NCI-H2196 treated with DMSO at 0.1 percent for 48 hours (cell line): ENCODE measurements at regions not wholly inside any gene's neighbourhood (a gene's known extent, or its start where the extent isn't known, plus 50 kb on each side); places are given as distances from the start of the nearest gene placed in this dataset.

Experiments
- DNase-seq: peaks from one replicate; lab custom pipeline; 2025; ENCODE audit not compliant: unreplicated experiment; lab: John Stamatoyannopoulos, UW

DNA sequence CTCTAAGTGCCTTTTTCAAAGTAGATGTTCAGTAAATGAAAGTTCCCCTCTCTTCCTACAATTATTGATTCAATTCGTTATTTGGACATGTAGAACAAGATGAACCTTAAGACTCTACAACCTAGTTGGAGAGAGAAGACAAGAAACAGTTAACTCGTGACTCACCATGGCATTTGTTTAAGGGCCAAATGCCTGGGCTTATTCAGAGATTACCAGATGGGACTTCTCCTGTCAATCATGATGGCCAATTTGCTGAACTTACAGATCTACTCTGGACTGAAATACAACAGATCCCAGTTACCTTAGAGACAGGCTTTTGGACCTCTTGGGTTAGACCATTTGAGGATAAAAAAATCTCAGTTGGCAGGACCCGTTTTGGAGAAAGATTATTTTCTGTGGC, 93.5 kb downstream of the C1orf94 start:
- no peak for DNase-seq

DNA sequence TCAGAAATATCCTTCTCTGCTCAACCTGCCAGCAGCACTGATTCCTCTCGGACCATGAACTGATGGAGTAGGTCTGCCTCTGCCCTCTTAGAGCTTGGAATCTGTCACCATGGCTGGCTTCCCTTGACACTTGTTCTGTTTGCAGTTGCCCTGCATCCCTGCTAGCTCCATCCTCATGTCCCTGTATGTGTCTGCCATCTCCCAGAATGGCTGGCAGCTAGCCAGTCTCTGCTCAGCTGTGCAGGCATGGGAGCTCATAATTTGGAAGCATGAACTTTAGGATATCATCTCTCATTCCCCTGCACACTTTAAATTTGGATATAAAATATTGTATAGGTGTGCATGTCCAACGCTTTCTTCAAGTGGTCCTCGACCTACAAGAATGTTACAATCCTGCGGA, 95.4 kb downstream of the C1orf94 start:
- DNase-seq: no peak

DNA sequence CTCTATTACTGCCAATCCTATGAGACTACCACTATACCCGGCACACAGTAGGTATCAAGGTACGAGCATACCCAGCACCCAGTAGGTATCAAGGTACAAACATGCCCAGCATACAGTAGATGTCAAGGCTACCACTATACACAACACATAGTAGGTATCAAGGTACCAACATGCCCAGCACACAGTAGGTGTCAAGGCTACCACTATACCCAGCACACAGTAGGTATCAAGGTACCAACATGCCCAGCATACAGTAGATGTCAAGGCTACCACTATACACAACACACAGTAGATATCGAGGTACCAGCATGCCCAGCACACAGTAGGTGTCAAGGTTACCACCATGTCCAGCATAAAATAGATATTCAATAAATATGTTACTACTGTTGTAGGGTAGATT, 98.4 kb downstream of the C1orf94 start:
- no peak for DNase-seq

DNA sequence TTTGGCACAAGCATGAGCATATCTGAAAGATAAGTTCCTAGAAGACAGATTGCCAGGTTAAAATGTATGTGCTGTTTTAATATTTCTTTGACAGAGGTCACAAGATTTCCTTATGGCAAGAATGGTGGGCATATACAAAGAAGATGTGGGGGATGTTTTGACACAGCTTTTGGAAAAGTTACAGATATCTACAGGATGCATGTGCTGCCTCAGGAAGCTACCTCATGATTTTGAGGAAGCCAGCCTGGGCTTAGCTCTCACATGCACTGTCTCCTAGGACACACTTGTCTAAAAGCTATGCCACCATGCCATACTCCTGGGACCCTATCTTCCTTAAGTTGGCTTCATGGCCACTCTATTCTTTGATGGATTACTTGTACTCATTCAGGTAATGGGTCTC, 99.9 kb downstream of the C1orf94 start:
- no peak for DNase-seq

DNA sequence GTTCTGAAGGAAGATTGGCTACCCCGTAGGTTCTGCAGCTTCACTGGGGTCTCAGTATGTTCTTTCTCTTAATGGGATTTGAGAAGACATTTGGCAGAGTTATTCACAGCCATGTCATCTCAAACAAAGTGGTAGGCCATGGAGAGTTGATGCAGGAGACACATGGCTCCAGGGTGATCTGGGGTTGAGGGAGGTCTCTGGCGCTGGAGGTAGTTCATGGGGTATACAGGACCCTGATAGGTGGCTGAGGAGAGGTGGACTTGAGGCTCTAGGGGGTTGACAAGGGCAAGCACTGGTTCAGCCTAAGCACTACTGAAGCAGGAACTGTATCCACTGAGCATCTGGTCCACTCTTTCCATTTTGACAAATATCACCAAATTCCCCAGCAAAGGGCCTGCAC, 100.4 kb downstream of the C1orf94 start:
- no peak for DNase-seq

DNA sequence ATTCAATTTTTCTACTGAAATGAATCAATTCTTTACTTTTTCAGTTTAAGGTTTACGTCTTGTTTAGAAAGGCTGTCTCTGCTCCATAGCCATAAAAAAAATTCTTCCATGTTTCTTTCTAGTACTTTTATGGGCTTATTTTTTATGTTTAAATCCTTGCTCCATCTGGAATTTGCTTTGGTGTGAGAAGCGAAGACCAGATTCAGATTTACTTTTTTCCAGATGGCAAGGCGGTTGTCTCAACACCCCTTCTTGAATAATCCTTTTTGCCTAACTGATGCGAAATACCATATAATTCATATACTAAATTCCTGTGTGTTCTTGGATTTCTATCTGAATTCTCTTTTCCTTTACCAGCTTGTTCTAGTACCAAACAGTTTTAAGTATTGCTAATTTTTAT, 101.5 kb downstream of the C1orf94 start:
- DNase-seq: no peak

DNA sequence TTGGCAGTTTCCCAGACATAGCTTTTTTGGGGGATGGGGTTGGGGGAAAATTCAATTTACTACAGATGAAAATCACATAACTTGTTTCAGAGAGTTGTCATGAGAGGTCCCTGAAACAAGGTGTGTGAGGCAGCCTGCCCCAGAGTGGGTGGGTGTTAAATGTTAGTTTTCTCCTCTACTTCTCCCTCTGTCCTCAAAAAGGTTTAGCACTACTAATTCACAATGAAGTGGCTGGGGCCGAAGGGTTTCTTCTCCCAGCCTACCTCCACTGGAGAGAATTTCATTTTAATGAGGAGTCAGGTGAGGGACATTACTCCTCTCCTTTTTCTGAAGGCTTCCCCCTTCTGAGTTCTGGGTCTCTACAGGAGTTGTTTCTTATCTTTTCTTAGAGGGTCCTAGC, 103.3 kb downstream of the C1orf94 start:
- no peak for DNase-seq

DNA sequence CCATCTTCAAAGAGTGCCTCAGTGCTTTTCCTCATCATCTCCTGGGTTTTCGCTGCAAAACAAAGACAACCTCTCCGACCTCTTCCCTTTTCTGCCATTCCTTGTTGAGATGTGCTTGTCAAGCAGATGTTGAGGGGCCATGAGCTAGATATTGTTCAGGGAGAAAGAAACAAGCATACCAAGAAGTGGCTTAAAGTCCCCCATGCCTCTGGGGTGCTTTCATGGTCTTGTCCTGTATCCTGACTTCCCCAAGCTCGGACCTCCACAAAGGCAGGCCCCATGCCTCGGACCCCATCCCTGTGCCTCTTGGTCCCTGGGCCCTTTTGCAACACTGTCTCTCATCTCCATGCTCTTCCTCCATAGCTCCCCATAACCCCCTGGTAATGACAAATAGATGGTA, 103.8 kb downstream of the C1orf94 start:
- no peak for DNase-seq

DNA sequence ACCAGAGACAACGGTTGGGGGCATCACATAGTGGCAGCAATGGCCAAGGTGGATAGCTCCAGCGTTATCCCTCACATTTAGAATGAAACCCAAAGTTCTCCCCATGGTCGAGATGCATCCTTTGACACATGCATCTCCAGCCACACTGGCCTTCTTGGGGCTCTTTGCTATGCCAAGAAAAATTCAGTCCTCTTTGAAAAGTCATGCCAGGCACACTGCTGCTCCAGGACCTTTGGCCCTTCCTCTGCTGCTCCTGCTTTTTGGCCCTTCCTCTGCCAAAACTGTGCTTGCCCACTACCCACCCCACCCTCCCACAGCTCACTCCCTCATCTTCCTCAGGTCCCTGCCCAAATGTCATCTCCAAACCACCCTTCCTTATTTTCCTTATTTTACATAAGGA, 106.4 kb downstream of the C1orf94 start:
- no peak for DNase-seq

DNA sequence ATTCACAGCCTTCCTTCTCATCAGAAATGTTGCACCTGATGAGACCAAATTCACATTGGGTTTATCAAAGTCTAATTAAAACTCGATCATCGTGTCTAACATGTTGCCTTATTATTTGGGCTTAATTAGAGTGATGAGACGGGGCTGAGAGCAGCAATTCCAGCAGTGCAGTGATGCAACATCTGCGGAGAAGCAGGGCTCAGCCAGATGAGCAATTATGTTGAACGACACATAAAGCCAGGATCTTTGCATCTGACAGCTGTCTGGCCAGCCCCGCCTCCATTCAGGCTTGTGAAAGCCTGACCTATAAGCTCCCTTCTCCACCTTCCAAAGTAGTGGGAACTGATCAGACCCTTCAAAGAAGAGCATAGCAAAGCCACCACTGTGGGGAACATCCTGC, 109.8 kb downstream of the C1orf94 start:
- DNase-seq: no peak

DNA sequence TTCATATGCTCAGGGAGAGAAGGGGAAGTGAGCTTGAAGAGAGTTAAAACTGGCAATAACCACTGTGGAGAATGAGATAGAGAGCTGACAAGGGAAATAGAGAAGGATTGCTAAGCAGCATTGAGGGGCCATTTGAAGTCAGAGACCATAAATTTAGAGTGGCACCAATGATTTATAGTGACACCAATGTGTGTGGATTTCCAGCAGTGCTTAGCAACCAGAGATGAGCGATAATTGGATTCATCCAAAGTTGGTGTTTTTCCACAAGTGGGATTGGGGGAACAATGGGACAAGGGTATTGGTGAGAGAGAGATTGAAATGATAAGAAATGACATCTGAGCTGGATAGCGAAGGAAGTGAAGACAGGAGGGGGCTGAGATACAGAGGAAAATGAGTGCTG, 114.1 kb downstream of the C1orf94 start:
- DNase-seq: no peak

DNA sequence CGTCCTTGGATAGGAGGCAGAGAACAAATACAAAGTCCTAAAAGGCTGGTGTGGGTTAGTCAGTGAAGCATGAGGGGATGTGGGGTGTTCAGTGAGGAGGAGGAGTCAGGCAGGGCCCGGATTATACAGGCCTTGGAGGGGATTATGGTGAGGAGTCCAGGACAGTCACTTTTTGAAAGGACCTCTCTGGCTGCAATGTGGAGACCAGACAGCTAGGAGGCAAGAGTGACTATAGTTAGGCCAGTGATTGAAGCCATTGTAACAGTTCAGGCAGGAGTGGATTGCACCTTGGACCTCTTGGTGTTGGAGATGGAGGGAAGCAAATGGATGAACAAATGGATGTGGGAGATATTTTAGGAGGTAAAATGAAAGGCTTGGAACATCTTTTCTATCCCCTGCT, 115.8 kb downstream of the C1orf94 start:
- DNase-seq: no peak

DNA sequence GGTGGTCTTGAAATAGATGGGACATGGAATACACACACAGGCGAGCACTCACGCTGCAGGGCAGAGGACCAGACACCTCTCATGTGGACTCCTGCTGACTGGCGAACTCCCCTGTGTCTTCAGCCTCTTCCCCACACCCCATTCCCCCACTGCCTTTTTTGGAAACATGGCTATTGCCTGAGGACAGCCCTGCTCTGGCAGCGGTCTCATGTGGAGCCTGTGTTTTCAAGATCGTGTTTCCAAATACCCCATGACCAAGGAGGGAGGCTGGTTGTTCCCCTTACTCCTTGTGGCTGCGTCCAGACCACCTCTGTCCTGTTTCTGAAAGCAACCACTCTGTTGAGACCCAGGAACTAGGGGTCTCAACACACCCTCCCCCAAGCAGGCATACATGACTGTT, 119.4 kb downstream of the C1orf94 start:
- DNase-seq: no peak

DNA sequence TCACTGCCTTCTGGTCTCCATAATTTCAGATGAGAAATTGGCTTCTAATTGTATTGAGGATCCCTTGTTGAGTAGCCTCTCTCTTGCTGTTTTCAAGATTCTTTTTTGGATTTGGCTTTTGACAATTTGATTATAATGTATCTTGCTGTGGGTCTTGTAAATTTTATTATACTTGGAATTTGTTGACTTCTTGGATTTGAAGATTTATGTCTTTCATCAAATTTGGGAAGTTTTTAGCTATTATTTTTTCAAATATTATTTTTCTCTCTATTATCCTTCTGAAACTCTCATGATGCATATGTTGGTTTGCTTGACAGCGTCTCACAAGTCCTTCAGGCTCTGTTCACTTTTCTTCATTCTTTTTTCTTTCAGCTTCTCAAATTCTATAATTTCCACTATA, 126.1 kb downstream of the C1orf94 start:
- no peak for DNase-seq

DNA sequence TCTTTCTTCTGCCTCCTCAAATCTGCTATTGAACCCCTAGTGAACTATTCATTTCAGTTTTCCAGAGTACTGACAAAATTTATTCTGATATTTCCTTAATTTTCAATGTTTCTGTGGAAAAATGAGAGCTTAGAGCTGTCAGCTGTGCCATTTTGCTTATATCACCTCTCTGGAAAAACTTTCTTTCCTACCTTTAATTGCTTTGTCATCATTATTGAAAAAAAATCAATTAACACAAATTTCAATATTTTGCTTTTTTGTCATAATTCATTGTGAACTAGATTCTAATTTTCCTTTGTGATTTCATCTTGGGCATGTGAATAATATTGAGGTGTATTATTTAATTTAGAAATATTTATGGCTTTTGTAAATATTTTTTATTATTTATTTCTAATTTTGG, 126.5 kb downstream of the C1orf94 start:
- DNase-seq: no peak

DNA sequence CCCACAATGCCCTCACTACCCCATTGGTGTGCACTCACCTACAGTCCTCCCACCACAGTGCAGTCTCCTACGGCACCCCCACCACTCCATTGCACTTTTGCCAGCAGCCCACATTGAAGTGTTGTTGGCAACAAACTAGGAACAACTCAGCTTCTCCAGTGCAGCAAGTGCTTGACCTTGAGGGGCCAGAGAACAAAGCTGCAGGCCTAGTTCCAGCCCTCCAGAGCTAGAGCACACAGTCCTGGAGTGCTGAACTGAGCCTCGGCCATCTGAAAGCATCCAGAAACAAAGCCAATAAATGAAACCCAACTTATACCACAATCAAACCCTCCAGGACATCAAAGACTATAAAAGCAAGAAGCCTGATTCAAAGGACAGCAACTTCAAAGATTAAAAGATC, 129.9 kb downstream of the C1orf94 start:
- DNase-seq: no peak

DNA sequence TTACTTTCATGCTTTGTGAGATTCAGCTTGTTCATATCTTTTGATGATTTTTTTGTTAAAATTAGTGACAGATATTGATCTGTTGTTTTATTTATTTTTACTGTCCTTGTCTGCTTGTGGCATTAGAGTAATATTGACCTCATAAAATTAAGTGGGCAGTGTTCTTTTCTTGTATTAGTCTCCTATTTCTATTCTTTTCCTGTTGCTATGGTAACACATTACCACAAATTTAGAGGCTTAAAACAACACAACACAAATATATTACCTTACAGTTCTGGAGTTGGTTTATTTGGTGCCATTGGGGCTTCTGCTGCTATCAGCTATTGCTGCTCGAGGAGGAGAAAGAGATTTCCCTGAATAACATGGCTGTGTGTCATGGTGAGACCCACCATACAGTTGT, 135.7 kb downstream of the C1orf94 start:
- no peak for DNase-seq

DNA sequence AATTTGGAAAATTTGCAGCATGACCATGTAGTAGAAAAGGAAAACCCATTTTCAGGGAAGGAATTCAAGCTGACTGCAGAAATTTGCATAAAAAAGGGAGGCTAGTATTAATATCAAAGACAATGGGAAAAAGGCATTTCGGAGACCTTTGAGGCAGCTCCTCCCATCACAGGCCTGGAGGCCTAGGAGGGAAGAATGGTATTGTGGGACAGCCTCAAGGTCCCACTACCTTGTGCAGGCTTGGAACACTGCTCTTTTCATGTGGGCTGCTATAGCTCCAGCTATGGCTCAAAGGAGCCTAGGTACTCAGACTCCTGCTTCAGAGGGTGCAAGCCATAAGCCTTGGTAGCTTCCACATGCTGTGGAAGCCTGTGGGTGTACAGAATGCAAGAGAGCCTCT, 139.3 kb downstream of the C1orf94 start:
- no peak for DNase-seq

DNA sequence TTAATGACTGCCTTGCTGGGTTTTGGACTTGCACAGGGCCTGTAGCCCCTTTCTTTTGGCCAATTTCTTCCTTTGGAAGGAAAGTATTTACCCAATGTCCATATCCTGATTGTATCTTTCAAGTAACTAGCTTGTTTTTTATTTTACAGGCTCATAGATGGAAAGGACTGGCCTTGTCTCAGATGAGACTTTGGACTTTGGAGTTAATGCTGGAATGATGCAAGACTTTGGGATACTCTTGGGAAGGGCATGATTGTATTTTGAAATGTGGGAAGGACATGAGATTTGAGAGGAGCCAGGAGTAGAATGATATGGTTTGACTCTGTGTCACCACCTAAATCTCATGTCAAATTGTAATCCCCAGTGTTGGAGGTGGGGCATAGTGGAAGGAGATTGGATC, 140.1 kb downstream of the C1orf94 start:
- DNase-seq: no peak

DNA sequence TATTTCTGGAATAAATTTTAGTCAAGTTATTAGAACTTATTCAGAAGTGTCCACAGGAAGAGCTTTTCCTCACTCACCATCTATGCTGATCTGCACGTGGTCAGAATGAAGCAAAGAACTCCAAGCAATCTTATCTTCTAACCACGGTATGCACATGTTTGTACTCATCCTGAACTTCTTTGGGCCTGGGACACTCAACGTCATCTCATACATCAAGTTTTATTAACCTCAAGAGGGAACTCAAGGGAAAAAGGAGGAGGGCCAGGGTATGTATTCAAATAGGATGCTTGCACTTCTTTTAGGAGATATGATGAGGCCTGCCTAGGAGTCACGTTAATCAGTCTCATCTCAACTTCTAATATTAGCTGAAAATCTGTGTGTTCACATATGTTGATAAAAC, 142.5 kb downstream of the C1orf94 start:
- DNase-seq: no peak

DNA sequence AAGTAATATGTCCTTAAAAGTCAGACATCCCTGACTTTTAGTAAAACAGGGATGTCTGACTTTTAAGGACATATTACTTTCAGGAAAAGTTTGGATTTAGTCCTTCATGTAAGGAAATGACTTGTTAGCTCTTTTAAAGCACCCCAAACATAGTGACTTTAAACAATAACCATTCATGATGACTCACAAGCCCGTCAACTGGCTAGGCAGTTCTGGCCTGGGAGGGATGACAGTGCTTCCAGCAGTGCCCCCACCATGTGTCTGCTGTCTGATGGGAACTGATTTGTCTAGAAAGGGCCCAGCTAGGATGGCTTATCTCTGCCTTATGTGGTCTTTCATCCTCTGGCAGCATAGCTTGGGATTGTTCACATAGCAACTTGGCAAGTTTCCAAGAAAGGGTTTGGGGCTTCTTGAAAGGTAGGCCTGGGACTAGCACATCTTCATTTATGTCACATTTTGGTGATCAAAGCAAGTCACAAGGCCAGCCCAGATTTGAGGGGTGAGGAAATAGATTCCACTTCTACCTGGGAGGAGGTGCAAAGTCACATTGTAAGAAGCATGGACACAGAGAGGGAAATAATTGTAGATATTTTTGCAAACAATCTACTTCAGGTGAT, 143.5 kb downstream of the C1orf94 start:
- no peak for DNase-seq

DNA sequence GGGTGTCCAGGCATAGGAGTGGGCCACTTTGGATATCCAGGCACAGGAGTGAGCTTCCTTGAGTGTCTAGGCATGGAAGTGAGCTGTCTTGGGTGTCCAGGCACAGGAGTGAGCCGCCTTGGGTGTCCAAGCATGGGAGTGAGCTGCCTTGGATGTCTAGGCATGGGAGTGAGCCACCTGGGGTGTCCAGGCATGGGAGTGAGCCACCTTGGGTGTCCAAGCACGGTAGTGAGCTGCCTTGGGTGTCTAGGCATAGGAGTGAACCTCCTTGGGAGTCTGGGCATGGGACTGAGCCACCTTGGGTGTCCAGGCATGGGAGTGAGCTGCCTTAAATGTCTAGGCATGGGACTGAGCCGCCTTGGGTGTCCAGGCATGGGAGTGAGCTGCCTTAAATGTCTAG, 146.3 kb downstream of the C1orf94 start:
- DNase-seq: no peak

DNA sequence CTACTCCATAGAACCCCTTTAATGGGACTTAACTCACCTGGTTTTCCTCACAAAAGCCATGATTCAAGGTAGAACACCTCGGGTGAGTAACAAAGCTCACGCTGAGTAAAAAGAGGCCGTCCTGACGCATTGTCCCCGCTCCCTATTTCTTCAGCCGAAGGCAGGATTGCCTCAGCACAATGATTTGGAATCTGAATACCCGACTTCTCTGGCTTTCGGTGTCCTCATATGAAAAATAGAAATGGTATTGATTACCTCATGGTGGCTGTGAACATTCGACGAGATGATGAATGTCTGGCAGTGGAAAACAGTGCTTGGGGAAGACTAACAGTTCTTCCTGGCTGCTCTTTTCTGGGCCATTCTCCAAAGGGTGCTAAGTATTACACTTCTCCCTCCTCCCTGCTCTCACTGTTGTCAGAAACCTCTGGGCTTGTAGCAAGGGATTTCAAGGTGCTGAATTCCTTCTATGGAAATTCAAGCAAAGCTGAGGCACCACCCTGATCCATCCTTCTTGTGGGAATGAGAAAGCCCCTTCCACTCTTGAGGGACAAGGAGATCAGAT, 148.3 kb downstream of the C1orf94 start:
- DNase-seq: no peak
